ENCODE measurements at regions not wholly inside any gene's neighbourhood (a gene's known extent, or its start where the extent isn't known, plus 50 kb on each side); places are given as distances from the start of the nearest gene placed in this dataset.
"Not testable (repeated sequence)": the region's sequence is repeated elsewhere in the genome, so short reads cannot be mapped to it uniquely, and the experiment has no call there.

DNA sequence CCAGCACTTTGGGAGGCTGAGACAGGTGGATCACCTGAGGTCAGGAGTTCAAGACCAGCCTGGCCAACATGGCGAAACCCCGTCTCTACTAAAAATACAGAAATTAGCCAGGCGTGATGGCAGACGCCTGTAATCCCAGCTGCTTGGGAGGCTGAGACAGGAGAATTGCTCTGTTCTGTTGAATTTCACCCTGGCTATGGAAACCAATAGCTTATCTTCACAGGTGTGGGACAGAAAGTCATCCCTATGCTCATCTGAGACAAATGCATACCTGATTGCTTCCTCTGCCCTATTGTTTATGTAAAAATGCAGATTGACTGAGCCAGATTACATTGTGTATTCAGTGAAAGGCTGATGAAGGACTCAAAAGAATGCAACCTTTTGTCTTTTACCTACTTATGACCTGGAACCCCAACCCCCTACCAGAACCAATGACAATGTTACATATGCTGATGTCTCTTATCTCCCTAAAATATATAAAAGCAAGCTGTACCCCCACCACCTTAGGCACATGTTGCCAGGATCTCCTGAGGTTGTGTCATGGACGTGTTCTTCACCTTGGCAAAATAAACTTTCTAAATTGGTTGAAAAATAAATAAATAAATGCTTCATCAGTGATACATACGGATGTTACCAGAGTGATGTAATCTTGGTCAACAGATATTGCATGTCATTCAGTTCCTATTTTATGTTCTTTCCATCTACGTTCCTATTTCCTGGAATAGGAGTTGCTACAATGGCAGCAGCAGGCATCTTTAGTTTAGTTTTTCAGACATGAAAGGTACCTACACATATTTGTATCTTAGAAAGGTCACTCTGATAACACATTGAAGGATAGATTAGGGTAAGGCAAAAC is 189.4 kb upstream of the SLC38A2 start:
- TF ChIP-seq, protein P1, sequence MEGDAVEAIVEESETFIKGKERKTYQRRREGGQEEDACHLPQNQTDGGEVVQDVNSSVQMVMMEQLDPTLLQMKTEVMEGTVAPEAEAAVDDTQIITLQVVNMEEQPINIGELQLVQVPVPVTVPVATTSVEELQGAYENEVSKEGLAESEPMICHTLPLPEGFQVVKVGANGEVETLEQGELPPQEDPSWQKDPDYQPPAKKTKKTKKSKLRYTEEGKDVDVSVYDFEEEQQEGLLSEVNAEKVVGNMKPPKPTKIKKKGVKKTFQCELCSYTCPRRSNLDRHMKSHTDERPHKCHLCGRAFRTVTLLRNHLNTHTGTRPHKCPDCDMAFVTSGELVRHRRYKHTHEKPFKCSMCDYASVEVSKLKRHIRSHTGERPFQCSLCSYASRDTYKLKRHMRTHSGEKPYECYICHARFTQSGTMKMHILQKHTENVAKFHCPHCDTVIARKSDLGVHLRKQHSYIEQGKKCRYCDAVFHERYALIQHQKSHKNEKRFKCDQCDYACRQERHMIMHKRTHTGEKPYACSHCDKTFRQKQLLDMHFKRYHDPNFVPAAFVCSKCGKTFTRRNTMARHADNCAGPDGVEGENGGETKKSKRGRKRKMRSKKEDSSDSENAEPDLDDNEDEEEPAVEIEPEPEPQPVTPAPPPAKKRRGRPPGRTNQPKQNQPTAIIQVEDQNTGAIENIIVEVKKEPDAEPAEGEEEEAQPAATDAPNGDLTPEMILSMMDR (optimal IDR thresholded peaks at IDR 0.05 in 1 of 3, IDR thresholded peaks at IDR 0.05 in 1 of 3, conservative IDR thresholded peaks at IDR 0.05 in 1 of 3; ENCODE audit: extremely low read depth in 1 of 3, insufficient read depth in 2 of 3, low read length in 3 of 3): not testable (repeated sequence)
- TF ChIP-seq EZH2 (IDR thresholded peaks at IDR 0.05; ENCODE audit: low read length): not testable (repeated sequence)

Measured in keratinocyte (primary cell).